Activated T-helper 2 cell treated with anti-CD3 and anti-CD28 coated beads, Interferon-gamma antibody, Interleukin-2, Interleukin-4, amounts not matched to agents 10 μg/mL and 5 μg/mL and 100 μg/mL, durations not matched to agents 14 hours and 24 hours and 36 hours (primary cell): ENCODE measurements at regions not wholly inside any gene's neighbourhood (a gene's known extent, or its start where the extent isn't known, plus 50 kb on each side); places are given as distances from the start of the nearest gene placed in this dataset.

ENCODE experiments used
- DNase-seq: peaks from one replicate; pipeline ENCODE4 v3.0.0; 2021; ENCODE audit warnings: low spot score
- H3K27ac Mint-ChIP-seq: one replicate; pipeline ENCODE4 v1.8.0; 2021; ENCODE audit warnings: mixed read lengths
- H3K27me3 Mint-ChIP-seq: one replicate; pipeline ENCODE4 v1.8.0; 2021; ENCODE audit warnings: low read depth, mixed read lengths
- H3K36me3 Mint-ChIP-seq: one replicate; pipeline ENCODE4 v1.8.0; 2021; ENCODE audit warnings: low read depth, mixed read lengths
- H3K4me1 Mint-ChIP-seq: one replicate; pipeline ENCODE4 v1.8.0; 2021; ENCODE audit warnings: low read depth, mixed read lengths
- H3K4me3 Mint-ChIP-seq: one replicate; pipeline ENCODE4 v1.8.0; 2021; ENCODE audit warnings: low read depth, mild to moderate bottlenecking, moderate library complexity, mixed read lengths
- H3K9me3 Mint-ChIP-seq: one replicate; pipeline ENCODE4 v1.8.0; 2021; ENCODE audit warnings: mixed read lengths
- intact Hi-C: fragments of 100-400 bp; cut with micrococcal nuclease; formaldehyde crosslinking; loops from one replicate; pipeline ENCODE4 v1.15.1; 2023

GRCh38 chr1:235013512-235013911 is 115.1 kb downstream of the TOMM20 start:
- intact Hi-C loops: no loop called here
- Mint-ChIP-seq H3K36me3 (peaks cover 63% of the 10 kb centered on the region), H3K4me3 (no peak overlapping the region), H3K27me3 (no peaks in the 10 kb centered on the region), H3K27ac (peak overlapping the region; percentile 100), H3K4me1 (peaks cover 88% of the 10 kb centered on the region), H3K9me3 (peaks cover 15% of the 10 kb centered on the region)
- no peak for DNase-seq

GRCh38 chr1:235012436-235013210 is 116.0 kb downstream of the TOMM20 start:
- DNase-seq: no peak
- peaks cover 63% of the 10 kb centered on the region for H3K36me3 Mint-ChIP-seq
- H3K4me1 Mint-ChIP-seq: peaks cover 86% of the 10 kb centered on the region
- H3K9me3 Mint-ChIP-seq: peaks cover 16% of the 10 kb centered on the region
- peak overlapping the region; percentile 48 for H3K4me3 Mint-ChIP-seq
- intact Hi-C loops: loop anchor here (1.0 kb wide), 1 partner anchor 74 kb away; no protein-coding TSS in a partner anchor
- no peaks in the 10 kb centered on the region for H3K27me3 Mint-ChIP-seq
- H3K27ac Mint-ChIP-seq: peak overlapping the region; percentile 100

- peaks cover 86% of the 10 kb centered on the region for H3K4me1 Mint-ChIP-seq
These were observed 116.8 kb downstream of the TOMM20 start for GRCh38 chr1:235011599-235012435.

GRCh38 chr1:235011064-235011598 is 117.5 kb downstream of the TOMM20 start:
- peak; percentile 48 for DNase-seq
- Mint-ChIP-seq H3K36me3 (peaks cover 66% of the 10 kb centered on the region), H3K9me3 (peaks cover 31% of the 10 kb centered on the region), H3K4me1 (peaks cover 90% of the 10 kb centered on the region), H3K4me3 (peak overlapping the region; percentile 57), H3K27me3 (no peaks in the 10 kb centered on the region), H3K27ac (peak overlapping the region; percentile 100)
- intact Hi-C loops: loop anchor here (1.0 to 2.0 kb wide), 13 partner anchors 22 to 510 kb away; no protein-coding TSS in a partner anchor

More at GRCh38 chr1:235011599-235012435, 116.8 kb downstream of the TOMM20 start:
- Mint-ChIP-seq H3K4me3 (peak overlapping the region; percentile 57), H3K27me3 (no peaks in the 10 kb centered on the region), H3K9me3 (peaks cover 24% of the 10 kb centered on the region), H3K36me3 (peaks cover 62% of the 10 kb centered on the region), H3K27ac (peak overlapping the region; percentile 100)
- intact Hi-C loops: loop anchor here (1.0 to 2.0 kb wide), 14 partner anchors 23 to 511 kb away; no protein-coding TSS in a partner anchor
- DNase-seq: peak; percentile 97

- Mint-ChIP-seq H3K4me3 (no peak overlapping the region), H3K27me3 (no peaks in the 10 kb centered on the region), H3K36me3 (peaks cover 68% of the 10 kb centered on the region), H3K27ac (peak overlapping the region; percentile 100), H3K9me3 (peaks cover 36% of the 10 kb centered on the region), H3K4me1 (peaks cover 85% of the 10 kb centered on the region)
- intact Hi-C loops: loop anchor here (2.0 kb wide), 1 partner anchor 409 kb away; no protein-coding TSS in a partner anchor
- DNase-seq: no peak
These were observed 118.9 kb downstream of the TOMM20 start for GRCh38 chr1:235009561-235010306.

GRCh38 chr1:235009074-235009473 is 119.6 kb downstream of the TOMM20 start:
- Mint-ChIP-seq H3K4me1 (peaks cover 83% of the 10 kb centered on the region), H3K9me3 (peaks cover 36% of the 10 kb centered on the region), H3K27ac (peak overlapping the region; percentile 93), H3K36me3 (peaks cover 66% of the 10 kb centered on the region), H3K4me3 (no peak overlapping the region), H3K27me3 (no peaks in the 10 kb centered on the region)
- no peak for DNase-seq
- intact Hi-C loops: no loop called here

- Mint-ChIP-seq H3K27ac (peak overlapping the region; percentile 93), H3K27me3 (no peaks in the 10 kb centered on the region), H3K4me1 (peaks cover 79% of the 10 kb centered on the region), H3K4me3 (peak overlapping the region; percentile 50), H3K9me3 (peaks cover 39% of the 10 kb centered on the region), H3K36me3 (peaks cover 65% of the 10 kb centered on the region)
- DNase-seq: no peak
- intact Hi-C loops: no loop called here
These were observed 120.4 kb downstream of the TOMM20 start for GRCh38 chr1:235008239-235008638.

GRCh38 chr1:235006816-235007215 is 121.8 kb downstream of the TOMM20 start:
- intact Hi-C loops: no loop called here
- H3K9me3 Mint-ChIP-seq: peaks cover 39% of the 10 kb centered on the region
- peaks cover 54% of the 10 kb centered on the region for H3K36me3 Mint-ChIP-seq
- H3K27ac Mint-ChIP-seq: peak overlapping the region; percentile 81
- DNase-seq: no peak
- H3K27me3 Mint-ChIP-seq: no peaks in the 10 kb centered on the region
- H3K4me1 Mint-ChIP-seq: peaks cover 69% of the 10 kb centered on the region
- H3K4me3 Mint-ChIP-seq: no peak overlapping the region

- Mint-ChIP-seq H3K36me3 (peaks cover 54% of the 10 kb centered on the region), H3K4me3 (no peak overlapping the region), H3K27ac (peak overlapping the region; percentile 81), H3K4me1 (peaks cover 67% of the 10 kb centered on the region), H3K27me3 (no peaks in the 10 kb centered on the region), H3K9me3 (peaks cover 39% of the 10 kb centered on the region)
- intact Hi-C loops: no loop called here
- DNase-seq: no peak
These were observed 122.4 kb downstream of the TOMM20 start for GRCh38 chr1:235006132-235006721.

- intact Hi-C loops: no loop called here
These were observed 123.7 kb downstream of the TOMM20 start for GRCh38 chr1:235004840-235005391.

GRCh38 chr1:235004276-235004675 is 124.4 kb downstream of the TOMM20 start:
- no peak overlapping the region for H3K4me3 Mint-ChIP-seq
- no peak overlapping the region for H3K27ac Mint-ChIP-seq
- H3K4me1 Mint-ChIP-seq: peaks cover 49% of the 10 kb centered on the region
- no peaks in the 10 kb centered on the region for H3K27me3 Mint-ChIP-seq
- H3K36me3 Mint-ChIP-seq: peaks cover 42% of the 10 kb centered on the region
- intact Hi-C loops: no loop called here
- DNase-seq: no peak
- H3K9me3 Mint-ChIP-seq: peaks cover 35% of the 10 kb centered on the region

More at GRCh38 chr1:235004840-235005391, 123.7 kb downstream of the TOMM20 start:
- H3K36me3 Mint-ChIP-seq: peaks cover 47% of the 10 kb centered on the region
- no peak for DNase-seq
- H3K4me3 Mint-ChIP-seq: no peak overlapping the region
- peaks cover 55% of the 10 kb centered on the region for H3K4me1 Mint-ChIP-seq
- H3K9me3 Mint-ChIP-seq: peaks cover 35% of the 10 kb centered on the region
- no peaks in the 10 kb centered on the region for H3K27me3 Mint-ChIP-seq
- H3K27ac Mint-ChIP-seq: peak overlapping the region; percentile 19
